HG02798 (cell line): ENCODE measurements at regions not wholly inside any gene's neighbourhood (a gene's known extent, or its start where the extent isn't known, plus 50 kb on each side); places are given as distances from the start of the nearest gene placed in this dataset.
"Not testable (repeated sequence)": the region's sequence is repeated elsewhere in the genome, so short reads cannot be mapped to it uniquely, and the experiment has no call there.

ENCODE experiments used
- ATAC-seq: cut with Tn5 transposase; IDR thresholded peaks from one replicate; pipeline ENCODE4 v1.9.1; 2021; ENCODE audit warnings: mild to moderate bottlenecking; ENCODE audit not compliant: unreplicated experiment, poor library complexity

DNA sequence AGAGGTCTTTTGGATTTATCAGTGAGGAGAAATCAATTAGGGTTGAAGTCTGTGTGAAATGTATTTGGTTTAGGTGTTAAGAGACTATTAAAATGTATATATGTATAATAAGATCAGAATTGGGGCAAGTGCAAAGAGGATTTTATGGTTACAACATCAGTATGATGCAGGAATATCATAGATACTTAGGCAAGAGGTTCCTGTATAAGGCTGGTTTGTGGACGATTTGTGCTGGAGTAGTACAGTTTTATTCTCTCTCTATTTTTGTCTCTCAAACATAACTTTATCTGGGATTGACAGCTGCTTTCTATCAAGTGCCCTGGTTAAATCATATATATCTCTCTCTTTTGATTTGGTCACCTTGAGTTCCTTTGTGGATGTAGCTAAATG, 142.5 kb downstream of the CTH start:
- no peak for ATAC-seq

- ATAC-seq, result no peak
These were observed 143.3 kb downstream of the CTH start for GRCh38 chr1:70554341-70554740.

DNA sequence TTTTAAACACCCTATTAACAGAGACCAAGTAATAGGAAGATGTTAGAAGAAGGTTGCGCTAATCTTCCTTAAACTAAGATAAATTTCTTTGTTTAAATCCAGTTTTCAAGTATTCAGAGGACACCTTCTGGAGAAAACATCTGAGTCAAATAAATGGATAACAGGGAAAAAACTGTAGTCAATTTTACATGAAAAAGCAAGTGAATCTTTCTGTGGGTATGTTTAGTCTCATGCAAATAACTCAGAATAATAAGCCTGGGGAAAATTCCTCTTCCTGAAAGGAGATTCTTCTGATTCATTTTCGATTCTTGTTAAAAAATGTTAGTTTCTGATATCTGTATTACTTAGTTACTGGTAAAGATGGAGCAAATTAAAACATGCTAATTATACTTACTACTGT, 145.5 kb downstream of the CTH start:
- no peak for ATAC-seq

DNA sequence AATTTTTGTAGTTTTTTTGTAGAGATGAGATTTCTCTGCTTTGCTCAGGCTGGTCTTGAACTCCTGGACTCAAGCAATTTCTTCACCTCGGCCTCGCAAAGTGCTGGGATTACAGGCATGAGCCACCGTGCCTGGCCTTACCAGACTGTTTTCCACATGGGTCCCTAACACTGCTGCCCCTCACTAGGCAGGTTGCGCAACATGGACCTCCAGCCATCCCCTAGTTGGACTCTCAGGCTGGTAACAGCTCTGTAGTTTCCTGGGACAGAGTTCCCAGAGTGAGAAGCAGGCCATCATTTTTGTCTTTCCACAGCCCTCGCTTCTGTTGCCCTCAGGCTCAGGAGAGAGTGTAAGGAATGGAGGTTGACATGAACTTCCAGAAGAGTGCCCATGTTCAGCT, 156.1 kb downstream of the CTH start:
- ATAC-seq, result no peak

GRCh38 chr1:70571191-70571590, 160.1 kb downstream of the CTH start:
- no peak for ATAC-seq

GRCh38 chr1:70573317-70573843, 162.3 kb downstream of the CTH start:
- no peak for ATAC-seq

DNA sequence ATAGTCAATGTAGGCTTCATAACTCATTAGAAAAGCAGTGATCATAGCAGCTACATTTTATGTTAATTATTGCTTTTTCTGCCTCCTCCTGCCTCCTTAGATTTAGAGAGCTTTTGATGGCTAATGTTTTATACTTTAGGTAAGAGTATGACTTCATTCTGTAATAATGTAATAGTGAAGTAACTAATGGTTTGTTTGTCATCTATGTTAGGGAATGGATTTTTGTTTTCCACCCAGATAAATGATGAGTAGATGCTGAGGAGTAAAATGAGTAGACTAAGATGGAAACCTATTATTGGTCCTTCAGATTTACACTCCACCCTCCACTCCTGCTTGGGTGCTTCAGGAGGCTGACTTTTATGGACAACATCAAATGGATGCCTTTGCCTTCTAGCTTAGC, 170.6 kb downstream of the CTH start:
- no peak for ATAC-seq

- peak; percentile 81 for ATAC-seq
These were observed 172.5 kb downstream of the CTH start for GRCh38 chr1:70583522-70583921.

DNA sequence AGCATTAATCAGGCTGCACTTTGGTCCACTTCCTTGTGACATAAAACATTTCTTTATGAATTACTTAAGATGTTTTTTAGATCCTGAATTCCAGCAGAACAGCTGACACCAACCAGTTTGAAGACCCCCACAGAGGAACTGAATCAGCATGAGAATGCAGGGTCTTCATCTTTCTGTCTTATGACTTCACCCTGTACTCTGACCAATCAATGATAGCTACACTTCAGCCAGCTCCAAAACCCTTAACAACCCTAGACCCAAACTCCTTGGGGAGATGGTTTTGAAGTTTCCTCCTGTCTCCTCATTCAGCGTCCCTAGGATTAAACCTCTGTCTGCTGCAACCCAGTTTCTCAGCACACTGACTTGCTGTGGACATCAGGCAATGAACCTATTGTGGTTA, 175.0 kb downstream of the CTH start:
- ATAC-seq, result no peak

GRCh38 chr1:70587872-70588366, 176.9 kb downstream of the CTH start:
- no peak for ATAC-seq

GRCh38 chr1:70593551-70593950, 182.5 kb downstream of the CTH start:
- ATAC-seq, result not testable (repeated sequence)

DNA sequence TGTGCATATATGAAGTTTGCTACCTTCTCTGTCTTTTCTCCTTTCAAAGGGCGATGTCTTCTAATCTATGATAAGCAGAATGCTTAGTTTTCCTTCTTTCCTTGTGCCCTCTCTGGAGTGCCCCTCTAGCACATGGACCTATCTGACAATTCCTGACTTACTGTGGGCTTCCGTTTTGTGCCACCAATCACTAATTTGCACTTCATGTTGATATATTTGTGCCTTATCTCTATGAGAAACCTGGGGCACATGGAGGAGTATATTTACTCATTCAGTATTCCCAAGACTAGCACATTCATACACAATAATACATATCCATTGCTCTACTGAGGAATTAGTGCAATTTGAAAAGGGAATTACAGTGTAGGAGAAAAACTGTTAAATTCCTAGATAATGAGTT, 197.7 kb downstream of the CTH start:
- ATAC-seq, result no peak

GRCh38 chr1:70610164-70610563, 199.1 kb downstream of the CTH start:
- ATAC-seq, result not testable (repeated sequence)

DNA sequence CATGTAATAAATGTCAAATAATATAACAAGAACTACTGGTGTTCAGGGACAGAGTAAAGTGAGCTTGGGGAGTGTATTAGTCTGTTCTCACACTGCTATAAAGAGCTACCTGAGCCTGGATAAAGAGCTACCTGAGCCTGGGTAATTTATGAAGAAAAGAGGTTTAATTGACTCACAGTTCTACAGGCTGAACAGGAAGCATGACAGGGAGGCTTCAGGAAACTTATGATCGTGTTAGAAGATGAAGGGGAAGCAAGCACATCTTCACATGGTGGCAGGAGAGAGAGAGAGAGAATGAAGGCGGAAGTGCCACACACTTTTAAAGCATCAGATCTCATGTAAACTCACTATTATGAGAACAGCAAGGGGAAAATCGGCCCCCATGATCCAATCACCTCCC, 205.9 kb downstream of the CTH start:
- no peak for ATAC-seq

GRCh38 chr1:70617728-70618127, 206.7 kb downstream of the CTH start:
- ATAC-seq, result no peak

GRCh38 chr1:70627910-70628309, 216.8 kb downstream of the CTH start:
- no peak for ATAC-seq

GRCh38 chr1:70628973-70629372, 217.9 kb downstream of the CTH start:
- no peak for ATAC-seq

- ATAC-seq, result no peak
These were observed 221.9 kb downstream of the CTH start for GRCh38 chr1:70633004-70633403.

DNA sequence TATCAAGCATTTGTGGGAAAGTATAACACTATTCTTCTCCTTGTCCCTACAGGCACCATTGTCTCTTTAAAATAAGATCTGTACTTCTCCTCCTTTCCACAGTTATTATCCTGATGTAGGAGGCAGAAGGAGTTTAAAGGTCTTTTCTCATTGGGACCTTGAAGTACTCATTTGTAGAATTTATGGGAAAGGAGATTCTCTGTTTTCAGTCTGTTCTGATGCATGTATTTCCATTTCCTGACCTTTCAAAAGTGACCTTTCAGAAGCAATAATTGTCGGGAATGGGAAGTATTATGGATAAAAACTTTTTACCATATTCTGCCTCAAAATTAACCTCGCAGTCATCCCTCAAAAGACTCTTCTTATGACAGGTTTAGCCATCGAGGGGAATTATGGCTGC, 224.8 kb downstream of the CTH start:
- ATAC-seq, result no peak

DNA sequence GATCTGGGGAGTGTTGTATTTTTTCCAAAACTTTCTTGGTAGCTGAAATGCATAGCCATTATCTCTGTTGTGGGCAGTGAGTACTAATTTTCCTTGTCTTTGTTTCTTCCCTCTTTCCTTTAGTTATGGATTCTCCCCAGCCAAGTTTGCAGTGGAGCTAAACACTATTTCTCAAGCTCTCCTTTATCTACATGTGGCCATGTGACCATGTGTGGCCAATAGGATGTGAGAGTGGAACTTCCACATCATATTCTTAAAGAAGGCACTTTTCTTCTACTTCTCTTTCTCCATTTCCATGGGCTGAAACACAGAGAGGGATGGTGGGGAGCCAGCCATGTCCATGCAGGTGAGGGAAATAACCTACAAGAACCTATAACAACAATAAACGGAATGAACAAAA, 230.8 kb downstream of the CTH start:
- no peak for ATAC-seq

DNA sequence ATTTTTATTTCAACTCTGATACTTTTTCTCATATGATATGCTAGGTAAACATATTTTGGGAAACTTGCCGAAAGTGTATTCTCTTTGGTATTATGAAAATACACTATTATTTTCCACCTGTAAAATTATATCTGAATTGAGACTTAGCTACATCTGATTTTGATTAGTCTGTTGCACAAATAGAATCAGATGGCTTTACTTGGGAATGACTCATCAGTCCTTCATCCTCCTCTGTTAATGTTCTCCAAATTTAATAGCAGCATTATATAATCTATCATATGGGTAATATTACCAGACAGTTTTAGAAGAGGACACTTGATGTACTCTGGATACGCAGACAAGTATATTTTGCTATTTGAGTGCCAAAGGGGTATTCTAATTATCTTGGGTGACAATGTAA, 245.3 kb downstream of the CTH start:
- ATAC-seq, result no peak

- no peak for ATAC-seq
These were observed 248.8 kb downstream of the CTH start for GRCh38 chr1:70659891-70660290.
